GM12873 (cell line): ENCODE measurements at regions not wholly inside any gene's neighbourhood (a gene's known extent, or its start where the extent isn't known, plus 50 kb on each side); places are given as distances from the start of the nearest gene placed in this dataset.

Experiments
- TF ChIP-seq, protein P1 (sequence below): IDR thresholded peaks from 2 replicates; pipeline ENCODE4 v1.5.1; 2012; ENCODE audit warnings: low read depth, mild to moderate bottlenecking, moderate library complexity, low read length, control low read depth; ENCODE audit not compliant: insufficient read depth; ENCODE audit errors: missing control alignments

GRCh38 chr22:49291169-49291568 is 536.5 kb downstream of the BRD1 start:
- TF ChIP-seq, protein P1, sequence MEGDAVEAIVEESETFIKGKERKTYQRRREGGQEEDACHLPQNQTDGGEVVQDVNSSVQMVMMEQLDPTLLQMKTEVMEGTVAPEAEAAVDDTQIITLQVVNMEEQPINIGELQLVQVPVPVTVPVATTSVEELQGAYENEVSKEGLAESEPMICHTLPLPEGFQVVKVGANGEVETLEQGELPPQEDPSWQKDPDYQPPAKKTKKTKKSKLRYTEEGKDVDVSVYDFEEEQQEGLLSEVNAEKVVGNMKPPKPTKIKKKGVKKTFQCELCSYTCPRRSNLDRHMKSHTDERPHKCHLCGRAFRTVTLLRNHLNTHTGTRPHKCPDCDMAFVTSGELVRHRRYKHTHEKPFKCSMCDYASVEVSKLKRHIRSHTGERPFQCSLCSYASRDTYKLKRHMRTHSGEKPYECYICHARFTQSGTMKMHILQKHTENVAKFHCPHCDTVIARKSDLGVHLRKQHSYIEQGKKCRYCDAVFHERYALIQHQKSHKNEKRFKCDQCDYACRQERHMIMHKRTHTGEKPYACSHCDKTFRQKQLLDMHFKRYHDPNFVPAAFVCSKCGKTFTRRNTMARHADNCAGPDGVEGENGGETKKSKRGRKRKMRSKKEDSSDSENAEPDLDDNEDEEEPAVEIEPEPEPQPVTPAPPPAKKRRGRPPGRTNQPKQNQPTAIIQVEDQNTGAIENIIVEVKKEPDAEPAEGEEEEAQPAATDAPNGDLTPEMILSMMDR: no peak

- TF ChIP-seq, protein P1: no peak
Observed at GRCh38 chr22:49290711-49291110, 537.0 kb downstream of the BRD1 start.

DNA sequence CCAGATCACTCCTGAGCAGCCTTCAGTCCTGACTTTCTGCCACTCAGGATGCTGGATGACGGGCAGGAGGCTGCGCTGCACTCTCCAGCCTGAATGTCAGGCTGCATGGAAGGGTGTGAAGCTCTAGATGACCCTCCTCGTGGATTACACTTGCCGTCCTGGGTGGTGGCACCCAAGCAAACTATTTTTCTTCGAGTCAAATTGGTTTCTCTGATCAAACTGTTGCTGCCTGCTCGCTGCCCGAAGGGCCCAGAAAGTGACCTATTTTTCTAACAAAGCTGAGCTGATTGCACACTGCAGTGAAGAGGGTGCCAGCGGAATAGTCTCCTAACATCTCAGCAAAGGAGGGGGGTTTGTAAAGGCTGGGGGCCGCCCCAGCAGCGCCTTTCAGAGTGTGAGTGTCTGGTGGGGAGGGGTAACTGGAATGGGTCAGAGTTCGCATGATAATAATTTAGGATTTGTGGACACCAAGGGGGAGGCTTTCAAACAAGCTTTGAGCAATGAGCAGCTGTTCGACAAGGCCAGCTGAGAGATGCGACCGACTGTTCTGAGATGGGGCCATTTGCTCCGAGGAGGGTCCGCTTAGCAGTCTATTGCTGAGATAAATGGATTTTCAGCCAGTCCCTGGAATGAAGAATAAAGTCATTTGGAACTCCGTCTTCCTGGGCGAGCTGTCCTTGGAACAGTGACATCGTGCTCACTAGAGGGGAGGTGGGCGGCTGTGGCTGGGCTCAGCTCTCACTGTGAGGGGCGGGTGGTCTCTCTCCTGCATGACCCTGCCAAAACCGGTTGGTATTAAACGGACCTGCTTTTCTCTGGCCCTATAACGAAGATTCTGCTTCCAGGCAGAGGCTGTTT is 537.6 kb downstream of the BRD1 start:
- TF ChIP-seq, protein P1: no peak

DNA sequence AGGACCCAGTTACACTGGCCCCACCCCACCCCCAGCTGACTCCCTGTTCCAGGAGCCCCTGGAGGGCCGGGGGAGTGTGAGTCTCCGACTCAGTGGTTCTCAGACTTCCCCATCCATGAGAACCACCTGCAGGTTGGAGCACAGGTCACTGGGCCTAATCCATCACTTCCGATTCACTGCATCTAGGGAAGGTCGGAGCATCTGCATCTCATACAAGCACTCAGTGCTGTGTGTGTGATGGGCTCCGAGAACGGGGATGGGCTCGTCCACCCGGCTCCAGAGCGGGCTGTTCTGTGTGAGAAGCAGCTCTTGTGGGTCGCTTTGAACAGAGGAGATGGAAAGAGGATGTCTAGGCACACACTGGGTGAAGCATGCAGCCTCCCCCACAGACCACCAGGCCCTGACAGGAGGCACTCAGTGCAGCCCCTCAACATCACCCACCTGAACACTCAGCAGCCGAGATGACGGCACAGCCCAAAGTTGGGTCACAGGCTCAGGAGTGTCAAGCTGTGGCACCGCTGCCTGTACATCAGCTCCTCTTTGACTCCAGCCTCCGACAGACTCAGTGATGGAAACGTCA is 541.4 kb downstream of the BRD1 start:
- TF ChIP-seq, protein P1: no peak

- TF ChIP-seq, protein P1: no peak
Observed at GRCh38 chr22:49284931-49285330, 542.7 kb downstream of the BRD1 start.

GRCh38 chr22:49284056-49284784 is 543.5 kb downstream of the BRD1 start:
- TF ChIP-seq, protein P1: no peak

GRCh38 chr22:49282596-49282995 is 545.1 kb downstream of the BRD1 start:
- TF ChIP-seq, protein P1: no peak
